ENCODE measurements at regions not wholly inside any gene's neighbourhood (a gene's known extent, or its start where the extent isn't known, plus 50 kb on each side); places are given as distances from the start of the nearest gene placed in this dataset.

DNA sequence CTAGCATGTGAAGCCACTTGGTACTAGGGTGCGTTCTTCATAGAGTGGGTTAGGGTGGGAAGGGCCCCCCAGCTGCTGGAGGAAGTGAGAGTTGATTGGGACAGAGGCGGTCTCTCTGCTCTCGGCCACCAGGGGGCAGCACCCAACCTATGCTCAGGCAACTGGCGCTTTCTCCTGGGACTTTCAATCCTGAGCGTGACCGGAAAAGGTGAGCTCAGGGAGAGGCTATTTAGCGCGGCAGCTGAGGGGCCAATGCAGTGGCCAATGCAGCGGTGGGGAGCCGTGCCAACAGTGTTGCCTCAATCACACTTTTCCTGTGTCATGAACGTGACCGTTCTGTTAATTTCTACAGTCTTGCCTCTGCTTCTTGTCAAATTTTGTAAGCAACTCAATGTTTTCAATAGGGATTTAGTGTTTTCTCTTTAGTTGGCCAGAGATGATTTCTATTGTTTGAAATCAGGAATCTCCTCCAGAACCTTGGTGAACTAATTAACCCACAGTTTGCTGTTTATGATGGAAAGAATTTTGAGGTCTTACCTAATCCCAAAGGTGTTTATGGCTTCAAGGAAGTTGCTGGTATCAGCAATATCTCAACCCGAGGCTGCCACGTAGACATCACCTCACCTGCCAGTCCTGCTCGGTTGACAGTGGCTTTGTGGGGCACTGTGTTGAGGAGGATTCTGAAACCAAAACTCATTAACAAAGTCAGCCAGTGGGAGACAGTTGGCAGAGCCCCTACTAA, 67.9 kb upstream of the PDZD8 start (continued):
- TF ChIP-seq, protein P1, sequence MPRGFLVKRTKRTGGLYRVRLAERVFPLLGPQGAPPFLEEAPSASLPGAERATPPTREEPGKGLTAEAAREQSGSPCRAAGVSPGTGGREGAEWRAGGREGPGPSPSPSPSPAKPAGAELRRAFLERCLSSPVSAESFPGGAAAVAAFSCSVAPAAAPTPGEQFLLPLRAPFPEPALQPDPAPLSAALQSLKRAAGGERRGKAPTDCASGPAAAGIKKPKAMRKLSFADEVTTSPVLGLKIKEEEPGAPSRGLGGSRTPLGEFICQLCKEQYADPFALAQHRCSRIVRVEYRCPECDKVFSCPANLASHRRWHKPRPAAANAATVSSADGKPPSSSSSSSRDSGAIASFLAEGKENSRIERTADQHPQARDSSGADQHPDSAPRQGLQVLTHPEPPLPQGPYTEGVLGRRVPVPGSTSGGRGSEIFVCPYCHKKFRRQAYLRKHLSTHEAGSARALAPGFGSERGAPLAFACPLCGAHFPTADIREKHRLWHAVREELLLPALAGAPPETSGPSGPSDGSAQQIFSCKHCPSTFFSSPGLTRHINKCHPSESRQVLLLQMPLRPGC (tag by site-specific recombination; IDR thresholded peaks at IDR 0.05), result no peak
- TF ChIP-seq YY2 (tag by site-specific recombination; IDR thresholded peaks at IDR 0.05) (no peak), ZNF302 (tag by site-specific recombination; IDR thresholded peaks at IDR 0.05; ENCODE audit: low read depth) (no peak), RBAK (tag by site-specific recombination; IDR thresholded peaks at IDR 0.05) (no peak), GLIS1 (tag by site-specific recombination; IDR thresholded peaks at IDR 0.05) (peak; percentile 63), ZNF654 (tag by site-specific recombination; IDR thresholded peaks at IDR 0.05; ENCODE audit: low read depth) (peak; percentile 65), ZFHX2 (tag by site-specific recombination; conservative IDR thresholded peaks at IDR 0.05) (no peak), ZNF521 (tag by site-specific recombination; IDR thresholded peaks at IDR 0.05) (no peak), ZNF704 (tag by site-specific recombination; IDR thresholded peaks at IDR 0.05) (no peak), ZNF560 (tag by site-specific recombination; IDR thresholded peaks at IDR 0.05; ENCODE audit: borderline replicate concordance) (no peak), ZNF404 (tag by site-specific recombination; IDR thresholded peaks at IDR 0.05) (no peak), IKZF3 (tag by site-specific recombination; IDR thresholded peaks at IDR 0.05) (peak; percentile 90), ZNF624 (tag by site-specific recombination; IDR thresholded peaks at IDR 0.05) (no peak), ZNF274 (IDR thresholded peaks at IDR 0.05; ENCODE audit: low read length) (no peak), ZNF274 (tag by site-specific recombination; IDR thresholded peaks at IDR 0.05; ENCODE audit: borderline replicate concordance) (no peak), ZNF426 (tag by site-specific recombination; IDR thresholded peaks at IDR 0.05) (no peak), ZNF416 (tag by site-specific recombination; IDR thresholded peaks at IDR 0.05) (no peak), ZBTB48 (tag by site-specific recombination; IDR thresholded peaks at IDR 0.05) (peak; percentile 63), ZNF202 (tag by site-specific recombination; IDR thresholded peaks at IDR 0.05; ENCODE audit: borderline replicate concordance) (no peak), KLF10 (tag by site-specific recombination; IDR thresholded peaks at IDR 0.05) (no peak), ZNF514 (tag by site-specific recombination; IDR thresholded peaks at IDR 0.05) (no peak), ZNF510 (tag by site-specific recombination; IDR thresholded peaks at IDR 0.05; ENCODE audit: insufficient replicate concordance) (no peak), ZNF433 (tag by site-specific recombination; IDR thresholded peaks at IDR 0.05; ENCODE audit: low read depth) (no peak), ZNF221 (tag by site-specific recombination; IDR thresholded peaks at IDR 0.05; ENCODE audit: borderline replicate concordance) (no peak), ZNF768 (tag by site-specific recombination; IDR thresholded peaks at IDR 0.05) (no peak), ZNF398 (tag by site-specific recombination; IDR thresholded peaks at IDR 0.05) (no peak), SP7 (tag by site-specific recombination; IDR thresholded peaks at IDR 0.05) (peak; percentile 46; the same call in 1 of the 2 replicates), GLI2 (tag by site-specific recombination; IDR thresholded peaks at IDR 0.05; ENCODE audit: borderline replicate concordance, low read depth) (no peak), ZBTB8A (tag by site-specific recombination; IDR thresholded peaks at IDR 0.05) (peak; percentile 81), ZNF354C (tag by site-specific recombination; IDR thresholded peaks at IDR 0.05; ENCODE audit: borderline replicate concordance, low read depth) (no peak)
- TF ChIP-seq, protein P2, sequence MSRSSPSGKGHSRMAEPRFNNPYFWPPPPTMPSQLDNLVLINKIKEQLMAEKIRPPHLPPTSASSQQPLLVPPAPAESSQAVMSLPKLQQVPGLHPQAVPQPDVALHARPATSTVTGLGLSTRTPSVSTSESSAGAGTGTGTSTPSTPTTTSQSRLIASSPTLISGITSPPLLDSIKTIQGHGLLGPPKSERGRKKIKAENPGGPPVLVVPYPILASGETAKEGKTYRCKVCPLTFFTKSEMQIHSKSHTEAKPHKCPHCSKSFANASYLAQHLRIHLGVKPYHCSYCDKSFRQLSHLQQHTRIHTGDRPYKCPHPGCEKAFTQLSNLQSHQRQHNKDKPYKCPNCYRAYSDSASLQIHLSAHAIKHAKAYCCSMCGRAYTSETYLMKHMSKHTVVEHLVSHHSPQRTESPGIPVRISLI (tag by site-specific recombination; IDR thresholded peaks at IDR 0.05), result no peak
- TF ChIP-seq, protein P3, sequence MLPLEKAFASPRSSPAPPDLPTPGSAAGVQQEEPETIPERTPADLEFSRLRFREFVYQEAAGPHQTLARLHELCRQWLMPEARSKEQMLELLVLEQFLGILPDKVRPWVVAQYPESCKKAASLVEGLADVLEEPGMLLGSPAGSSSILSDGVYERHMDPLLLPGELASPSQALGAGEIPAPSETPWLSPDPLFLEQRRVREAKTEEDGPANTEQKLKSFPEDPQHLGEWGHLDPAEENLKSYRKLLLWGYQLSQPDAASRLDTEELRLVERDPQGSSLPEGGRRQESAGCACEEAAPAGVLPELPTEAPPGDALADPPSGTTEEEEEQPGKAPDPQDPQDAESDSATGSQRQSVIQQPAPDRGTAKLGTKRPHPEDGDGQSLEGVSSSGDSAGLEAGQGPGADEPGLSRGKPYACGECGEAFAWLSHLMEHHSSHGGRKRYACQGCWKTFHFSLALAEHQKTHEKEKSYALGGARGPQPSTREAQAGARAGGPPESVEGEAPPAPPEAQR (tag by site-specific recombination; IDR thresholded peaks at IDR 0.05), result no peak

All from HEK293 (cell line).